Osteocyte (in vitro differentiated cells): ENCODE measurements at regions not wholly inside any gene's neighbourhood (a gene's known extent, or its start where the extent isn't known, plus 50 kb on each side); places are given as distances from the start of the nearest gene placed in this dataset.

Experiments used
- DNase-seq: peaks from one replicate; pipeline ENCODE4 v3.0.0; 2021; ENCODE audit warnings: mixed read lengths; ENCODE audit not compliant: unreplicated experiment; ENCODE audit errors: extremely low spot score
- H3K27ac Mint-ChIP-seq: one replicate; pipeline ENCODE4 v1.8.0; 2021; ENCODE audit warnings: mild to moderate bottlenecking, mixed read lengths; ENCODE audit not compliant: unreplicated experiment
- H3K27me3 Mint-ChIP-seq: one replicate; pipeline ENCODE4 v1.8.0; 2021; ENCODE audit warnings: mixed read lengths; ENCODE audit not compliant: unreplicated experiment
- H3K36me3 Mint-ChIP-seq: one replicate; pipeline ENCODE4 v1.8.0; 2021; ENCODE audit warnings: mixed read lengths; ENCODE audit not compliant: unreplicated experiment
- H3K4me1 Mint-ChIP-seq: one replicate; pipeline ENCODE4 v1.8.0; 2021; ENCODE audit warnings: mixed read lengths; ENCODE audit not compliant: unreplicated experiment
- H3K4me3 Mint-ChIP-seq: one replicate; pipeline ENCODE4 v1.8.0; 2021; ENCODE audit warnings: mild to moderate bottlenecking, moderate library complexity, mixed read lengths; ENCODE audit not compliant: unreplicated experiment
- H3K9me3 Mint-ChIP-seq: one replicate; pipeline ENCODE4 v1.8.0; 2021; ENCODE audit warnings: mixed read lengths; ENCODE audit not compliant: unreplicated experiment
- CTCF ChIP-seq: fragments of 200-600 bp; sonication (generic); IDR thresholded peaks from 2 replicates; pipeline ENCODE4 v1.5.0; 2021; ENCODE audit warnings: antibody characterized with exemption, mild to moderate bottlenecking, moderate library complexity

DNA sequence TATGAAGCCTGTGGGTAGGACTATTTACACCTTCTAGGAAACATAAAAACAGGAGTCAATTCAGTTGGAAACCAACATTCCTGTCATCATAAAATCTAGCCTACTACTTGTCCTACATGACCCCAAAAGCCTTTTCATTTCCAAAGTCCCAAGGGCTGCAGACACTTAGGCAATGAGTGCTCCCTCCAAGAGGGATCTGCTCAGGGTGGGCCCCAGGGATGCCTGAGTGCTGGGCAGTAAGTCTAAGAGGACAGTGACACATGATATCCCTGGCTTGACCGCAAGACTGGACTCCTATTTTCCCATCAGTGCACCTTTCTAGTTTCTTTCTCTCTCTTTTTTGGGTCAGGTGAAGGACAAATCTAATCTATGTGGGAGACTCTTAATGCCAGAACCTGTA is 1101.3 kb downstream of the GRIK2 start:
- no peaks in the 10 kb centered on the region for H3K27me3 Mint-ChIP-seq
- peaks cover 7% of the 10 kb centered on the region for H3K9me3 Mint-ChIP-seq
- H3K36me3 Mint-ChIP-seq = no peaks in the 10 kb centered on the region
- no peaks in the 10 kb centered on the region for H3K4me1 Mint-ChIP-seq
- no peak for TF ChIP-seq CTCF
- H3K4me3 Mint-ChIP-seq = no peak overlapping the region
- no peak overlapping the region for H3K27ac Mint-ChIP-seq
- DNase-seq = no peak

DNA sequence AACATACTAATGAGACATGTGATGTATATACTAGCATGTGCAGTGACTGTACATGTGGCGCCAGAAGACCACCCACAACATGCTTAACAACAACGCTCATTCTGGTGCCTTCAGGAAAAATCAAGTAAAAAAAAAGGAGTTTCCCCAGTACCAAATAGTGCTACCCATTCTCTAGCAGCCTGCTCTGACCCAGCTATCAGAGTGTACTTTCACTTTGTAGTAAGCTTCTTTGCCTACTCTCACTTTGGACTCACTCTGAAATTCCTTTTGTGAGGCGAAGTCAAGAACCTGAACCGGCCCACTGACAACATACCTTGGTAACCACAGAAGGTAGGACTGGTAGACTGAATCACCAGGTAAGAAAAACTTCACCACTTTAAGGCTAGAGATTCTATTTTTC is 1100.0 kb downstream of the GRIK2 start:
- no peak for TF ChIP-seq CTCF
- no peak overlapping the region for H3K4me3 Mint-ChIP-seq
- no peak overlapping the region for H3K27ac Mint-ChIP-seq
- H3K27me3 Mint-ChIP-seq = no peaks in the 10 kb centered on the region
- peaks cover 6% of the 10 kb centered on the region for H3K4me1 Mint-ChIP-seq
- DNase-seq = no peak
- H3K36me3 Mint-ChIP-seq = no peaks in the 10 kb centered on the region
- peaks cover 6% of the 10 kb centered on the region for H3K9me3 Mint-ChIP-seq

DNA sequence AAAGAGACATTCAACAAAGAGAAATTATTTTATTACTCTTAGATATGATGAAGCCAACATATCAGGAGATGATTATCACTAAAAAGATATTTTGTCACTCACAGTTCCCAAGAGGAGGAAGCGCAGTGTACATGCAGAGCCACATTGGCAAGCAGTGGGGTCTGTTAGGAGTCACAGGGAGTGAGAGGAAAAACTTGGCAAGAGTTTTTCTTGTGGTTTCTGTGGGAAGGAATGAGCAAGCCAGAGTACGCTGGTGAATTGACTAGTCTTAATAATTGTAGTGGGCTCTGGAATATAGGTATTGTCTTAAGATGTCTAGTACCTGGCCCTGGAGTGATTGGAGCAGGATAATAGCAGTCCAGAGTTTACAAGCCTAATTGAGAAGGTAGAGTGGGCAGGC is 1095.2 kb downstream of the GRIK2 start:
- no peak for TF ChIP-seq CTCF
- H3K4me1 Mint-ChIP-seq = peaks cover 6% of the 10 kb centered on the region
- no peak overlapping the region for H3K4me3 Mint-ChIP-seq
- H3K27ac Mint-ChIP-seq = no peak overlapping the region
- no peaks in the 10 kb centered on the region for H3K36me3 Mint-ChIP-seq
- no peak for DNase-seq
- H3K27me3 Mint-ChIP-seq = no peaks in the 10 kb centered on the region
- no peaks in the 10 kb centered on the region for H3K9me3 Mint-ChIP-seq

GRCh38 chr6:102485480-102485879 is 1092.0 kb downstream of the GRIK2 start:
- Mint-ChIP-seq H3K4me1 (peaks cover 6% of the 10 kb centered on the region), H3K36me3 (no peaks in the 10 kb centered on the region), H3K27ac (no peak overlapping the region), H3K9me3 (no peaks in the 10 kb centered on the region), H3K27me3 (no peaks in the 10 kb centered on the region), H3K4me3 (no peak overlapping the region)
- DNase-seq = no peak
- TF ChIP-seq CTCF = no peak

- H3K27me3 Mint-ChIP-seq = peaks cover 3% of the 10 kb centered on the region
- no peak overlapping the region for H3K27ac Mint-ChIP-seq
- peaks cover 4% of the 10 kb centered on the region for H3K9me3 Mint-ChIP-seq
- no peaks in the 10 kb centered on the region for H3K36me3 Mint-ChIP-seq
- no peak for DNase-seq
- H3K4me3 Mint-ChIP-seq = no peak overlapping the region
- no peaks in the 10 kb centered on the region for H3K4me1 Mint-ChIP-seq
- no peak for TF ChIP-seq CTCF
These were observed 1080.7 kb downstream of the GRIK2 start for GRCh38 chr6:102474041-102474807.
